ENCODE measurements at regions not wholly inside any gene's neighbourhood (a gene's known extent, or its start where the extent isn't known, plus 50 kb on each side); places are given as distances from the start of the nearest gene placed in this dataset.

DNA sequence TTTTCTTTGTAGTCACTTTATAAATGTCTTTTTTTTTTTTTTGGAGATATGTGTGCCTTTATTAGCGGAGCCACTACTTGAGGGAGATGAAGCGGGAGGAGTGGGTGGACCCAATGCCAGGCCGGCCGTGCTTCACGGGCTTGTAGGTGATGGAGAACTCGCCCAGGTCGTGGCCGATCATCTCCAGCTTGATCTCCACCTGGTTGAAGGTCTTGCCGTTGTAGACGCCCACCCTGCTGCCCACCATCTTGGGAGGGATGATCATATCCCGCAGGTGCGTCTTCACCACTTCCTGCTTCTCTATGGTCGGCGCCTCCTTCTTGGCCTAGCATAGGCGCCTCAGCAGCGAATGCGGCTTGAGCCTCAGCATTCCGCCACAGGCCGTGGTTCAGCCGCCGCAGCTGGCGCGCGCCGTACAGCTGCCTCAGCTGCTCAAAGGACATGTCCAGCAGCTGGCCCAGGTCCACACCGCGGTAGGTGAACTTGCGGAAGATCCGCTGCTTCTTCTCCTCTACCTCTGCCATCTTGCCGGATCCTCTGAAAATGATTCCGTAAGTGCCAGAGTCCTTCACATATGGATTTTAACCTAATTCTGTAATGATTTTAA, 1095.6 kb downstream of the MAT2B start:
- intact Hi-C loops (cut with DNase I; ENCODE audit: low total_unique reads): no loop called here
- Histone ChIP-seq H3K4me3 (no peak overlapping the region), H3K36me3 (no peaks in the 10 kb centered on the region), H3K27me3 (no peaks in the 10 kb centered on the region), H3K9me3 (no peaks in the 10 kb centered on the region), H3K4me1 (no peaks in the 10 kb centered on the region), H3K27ac (no peak overlapping the region)
- TF ChIP-seq, protein P1, sequence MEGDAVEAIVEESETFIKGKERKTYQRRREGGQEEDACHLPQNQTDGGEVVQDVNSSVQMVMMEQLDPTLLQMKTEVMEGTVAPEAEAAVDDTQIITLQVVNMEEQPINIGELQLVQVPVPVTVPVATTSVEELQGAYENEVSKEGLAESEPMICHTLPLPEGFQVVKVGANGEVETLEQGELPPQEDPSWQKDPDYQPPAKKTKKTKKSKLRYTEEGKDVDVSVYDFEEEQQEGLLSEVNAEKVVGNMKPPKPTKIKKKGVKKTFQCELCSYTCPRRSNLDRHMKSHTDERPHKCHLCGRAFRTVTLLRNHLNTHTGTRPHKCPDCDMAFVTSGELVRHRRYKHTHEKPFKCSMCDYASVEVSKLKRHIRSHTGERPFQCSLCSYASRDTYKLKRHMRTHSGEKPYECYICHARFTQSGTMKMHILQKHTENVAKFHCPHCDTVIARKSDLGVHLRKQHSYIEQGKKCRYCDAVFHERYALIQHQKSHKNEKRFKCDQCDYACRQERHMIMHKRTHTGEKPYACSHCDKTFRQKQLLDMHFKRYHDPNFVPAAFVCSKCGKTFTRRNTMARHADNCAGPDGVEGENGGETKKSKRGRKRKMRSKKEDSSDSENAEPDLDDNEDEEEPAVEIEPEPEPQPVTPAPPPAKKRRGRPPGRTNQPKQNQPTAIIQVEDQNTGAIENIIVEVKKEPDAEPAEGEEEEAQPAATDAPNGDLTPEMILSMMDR (IDR thresholded peaks at IDR 0.05): no peak
- no peak for DNase-seq

GRCh38 chr5:164608507-164608906, 1103.1 kb downstream of the MAT2B start:
- Histone ChIP-seq H3K4me3 (no peak overlapping the region), H3K27me3 (no peaks in the 10 kb centered on the region), H3K9me3 (no peaks in the 10 kb centered on the region), H3K4me1 (no peaks in the 10 kb centered on the region), H3K27ac (no peak overlapping the region), H3K36me3 (no peaks in the 10 kb centered on the region)
- TF ChIP-seq, protein P1 (IDR thresholded peaks at IDR 0.05): no peak
- no peak for DNase-seq
- intact Hi-C loops (cut with DNase I; ENCODE audit: low total_unique reads): no loop called here

- H3K27me3 ChIP-seq: no peaks in the 10 kb centered on the region
- intact Hi-C loops (cut with DNase I; ENCODE audit: low total_unique reads): loop anchor here (5.0 kb wide), 1 partner anchor 1962 kb away; no protein-coding TSS in a partner anchor
- no peaks in the 10 kb centered on the region for H3K4me1 ChIP-seq
- H3K4me3 ChIP-seq: no peak overlapping the region
- TF ChIP-seq, protein P1 (IDR thresholded peaks at IDR 0.05): no peak
- no peaks in the 10 kb centered on the region for H3K9me3 ChIP-seq
- no peak overlapping the region for H3K27ac ChIP-seq
- DNase-seq: no peak
- no peaks in the 10 kb centered on the region for H3K36me3 ChIP-seq
These were observed 1105.0 kb downstream of the MAT2B start for GRCh38 chr5:164610374-164610773.

- no peaks in the 10 kb centered on the region for H3K4me1 ChIP-seq
- H3K27ac ChIP-seq: no peak overlapping the region
- no peaks in the 10 kb centered on the region for H3K36me3 ChIP-seq
- H3K27me3 ChIP-seq: no peaks in the 10 kb centered on the region
- no peaks in the 10 kb centered on the region for H3K9me3 ChIP-seq
- TF ChIP-seq, protein P1 (IDR thresholded peaks at IDR 0.05): no peak
- DNase-seq: no peak
- intact Hi-C loops (cut with DNase I; ENCODE audit: low total_unique reads): loop anchor here (5.0 kb wide), 1 partner anchor 1958 kb away; no protein-coding TSS in a partner anchor
- no peak overlapping the region for H3K4me3 ChIP-seq
These were observed 1109.3 kb downstream of the MAT2B start for GRCh38 chr5:164614707-164615106.

GRCh38 chr5:164617290-164617689, 1111.9 kb downstream of the MAT2B start:
- intact Hi-C loops (cut with DNase I; ENCODE audit: low total_unique reads): no loop called here
- no peaks in the 10 kb centered on the region for H3K4me1 ChIP-seq
- no peak for DNase-seq
- TF ChIP-seq, protein P1 (IDR thresholded peaks at IDR 0.05): no peak
- no peaks in the 10 kb centered on the region for H3K27me3 ChIP-seq
- H3K4me3 ChIP-seq: no peak overlapping the region
- no peak overlapping the region for H3K27ac ChIP-seq
- H3K9me3 ChIP-seq: no peaks in the 10 kb centered on the region
- H3K36me3 ChIP-seq: no peaks in the 10 kb centered on the region

GRCh38 chr5:164627021-164627420, 1121.6 kb downstream of the MAT2B start:
- H3K4me1 ChIP-seq: no peaks in the 10 kb centered on the region
- no peak for DNase-seq
- no peaks in the 10 kb centered on the region for H3K27me3 ChIP-seq
- H3K4me3 ChIP-seq: no peak overlapping the region
- intact Hi-C loops (cut with DNase I; ENCODE audit: low total_unique reads): no loop called here
- no peaks in the 10 kb centered on the region for H3K9me3 ChIP-seq
- H3K27ac ChIP-seq: no peak overlapping the region
- H3K36me3 ChIP-seq: no peaks in the 10 kb centered on the region
- TF ChIP-seq, protein P1 (IDR thresholded peaks at IDR 0.05): no peak

Data from tibial artery (tissue), 4 donors.